Fibroblast of peridontal ligament (primary cell): ENCODE measurements at regions not wholly inside any gene's neighbourhood (a gene's known extent, or its start where the extent isn't known, plus 50 kb on each side); places are given as distances from the start of the nearest gene placed in this dataset.
"Not testable (repeated sequence)": the region's sequence is repeated elsewhere in the genome, so short reads cannot be mapped to it uniquely, and the experiment has no call there.

Experiments
- DNase-seq: peaks from one replicate; pipeline ENCODE4 v3.0.0-alpha.2; 2010; ENCODE audit errors: extremely low read depth

DNA sequence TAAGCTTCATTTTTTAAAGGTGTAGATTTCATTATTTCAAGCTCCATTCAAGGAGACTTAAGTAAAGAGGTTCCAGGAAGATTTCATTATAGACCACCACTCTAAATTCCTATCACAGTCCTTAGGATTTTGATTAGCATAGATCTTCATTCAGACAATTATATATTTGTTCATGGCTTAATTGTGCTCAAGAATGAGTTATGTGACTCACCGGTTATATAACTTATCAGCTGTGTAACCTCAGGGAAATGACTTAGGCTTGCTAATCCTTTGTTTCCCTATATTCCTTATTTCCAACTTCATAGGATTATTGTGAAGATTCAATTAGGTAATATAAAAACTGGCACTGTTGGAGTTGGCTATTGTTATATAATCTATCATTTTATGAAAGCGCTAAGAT is 632.8 kb upstream of the SPRY2 start:
- DNase-seq = no peak

DNA sequence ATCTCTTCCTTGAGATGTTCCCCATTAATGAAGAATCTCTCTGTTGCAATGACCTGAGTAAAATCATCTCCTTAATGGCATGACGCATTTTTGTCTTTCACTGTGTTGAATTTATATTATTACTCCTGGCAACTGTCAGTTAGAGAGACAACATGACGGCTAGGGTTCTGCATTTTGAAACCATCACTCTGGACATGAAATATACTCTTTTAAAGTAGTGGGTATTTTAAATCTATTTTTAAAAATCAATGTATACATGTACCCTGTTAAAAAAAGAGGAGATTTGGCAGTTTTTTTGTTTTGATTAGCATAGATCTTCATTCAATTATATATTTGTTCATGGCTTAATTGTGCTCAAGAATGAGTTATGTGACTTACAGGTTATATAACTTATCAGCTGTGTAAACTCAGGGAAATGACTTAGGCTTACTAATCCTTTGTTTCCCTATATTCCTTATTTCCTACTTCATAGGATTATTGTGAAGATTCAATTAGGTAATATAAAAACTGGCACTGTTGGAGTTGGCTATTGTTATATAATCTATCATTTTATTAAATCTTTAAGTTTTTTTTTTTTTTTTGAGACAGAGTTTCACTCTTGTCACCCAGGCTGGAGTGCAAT is 632.0 kb upstream of the SPRY2 start:
- no peak for DNase-seq

DNA sequence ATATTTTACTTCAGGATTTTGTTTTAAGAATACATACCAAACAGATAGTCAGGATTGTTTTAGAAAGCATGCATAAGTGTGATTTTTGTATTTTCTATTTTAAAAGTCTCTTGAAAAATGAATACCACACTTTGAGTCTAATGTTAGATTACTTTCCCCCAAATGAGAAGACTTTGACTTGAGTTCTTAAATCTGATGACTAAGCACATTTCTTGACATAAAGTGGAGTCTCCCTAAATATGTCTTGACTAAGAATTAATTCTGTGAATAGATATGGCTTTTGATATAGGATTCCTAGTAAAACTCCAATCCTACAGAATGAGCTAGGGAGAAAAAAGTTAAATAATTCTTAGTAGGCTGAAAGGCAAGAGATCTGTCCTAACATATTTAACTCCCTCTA is 624.2 kb upstream of the SPRY2 start:
- no peak for DNase-seq

DNA sequence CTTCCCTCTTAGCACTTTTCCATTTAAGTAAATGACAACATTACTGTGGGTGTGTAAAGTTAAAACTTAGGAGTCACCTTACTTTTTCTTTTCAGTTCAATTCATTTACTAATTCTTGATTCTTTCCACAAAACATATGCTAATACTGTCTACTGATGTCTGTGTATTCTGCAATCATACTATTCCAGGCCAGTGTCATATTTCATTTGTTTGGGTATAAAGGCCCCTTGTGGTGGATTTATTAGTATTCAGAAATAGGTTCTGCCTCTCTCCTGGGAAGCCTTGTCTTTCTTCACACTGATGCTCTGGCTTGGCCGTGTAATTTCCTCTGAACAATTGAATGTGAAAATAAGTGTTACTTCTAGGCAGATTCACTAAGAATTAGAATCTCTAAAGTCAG is 621.9 kb upstream of the SPRY2 start:
- DNase-seq = no peak

DNA sequence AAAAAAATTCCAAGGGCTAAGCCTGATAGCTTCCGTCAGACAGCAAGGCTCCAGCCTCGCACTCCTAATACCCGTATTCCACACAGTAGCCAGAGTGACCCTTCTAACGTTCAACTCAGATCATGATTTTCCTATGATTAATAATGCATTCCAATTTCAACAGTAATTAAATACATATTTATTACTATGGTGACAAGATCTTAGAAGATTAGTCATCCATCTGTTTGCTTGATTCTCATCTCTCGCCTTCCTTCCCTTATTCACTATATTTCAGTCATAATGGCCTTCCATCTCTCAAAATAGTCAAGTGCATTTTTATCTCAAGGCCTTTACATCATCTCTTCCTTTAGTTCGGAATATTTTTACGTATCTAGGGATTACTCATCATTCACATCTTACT is 621.2 kb upstream of the SPRY2 start:
- no peak for DNase-seq

DNA sequence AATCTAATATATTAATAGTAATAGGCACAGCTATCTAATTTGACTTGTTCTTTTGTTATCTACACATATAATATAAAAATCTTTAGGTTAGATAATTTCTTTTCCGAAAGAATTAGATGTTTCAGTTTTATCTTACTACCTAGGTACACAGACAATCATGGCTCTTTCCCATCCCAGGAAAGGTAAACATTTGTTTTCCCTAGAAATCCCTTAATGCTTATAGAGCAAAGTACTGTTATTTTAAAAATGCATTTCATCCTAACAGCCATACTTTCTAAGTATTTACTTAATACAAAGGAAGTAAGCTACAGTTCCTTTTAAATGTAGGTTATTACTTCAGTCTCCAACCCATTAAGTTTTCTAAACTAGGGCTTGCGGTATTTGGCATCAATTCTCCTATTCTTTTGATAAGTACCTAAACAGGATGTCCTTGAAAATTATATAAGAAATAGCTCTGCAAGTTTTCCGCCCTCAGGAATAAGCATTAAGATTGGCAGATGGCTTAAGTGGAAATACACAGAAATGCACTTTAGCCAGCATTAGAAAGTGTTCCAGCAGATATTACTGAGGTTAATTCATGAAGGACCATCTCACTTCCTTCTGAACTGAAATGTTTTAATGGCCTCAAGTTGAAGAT is 616.2 kb upstream of the SPRY2 start:
- DNase-seq = no peak

DNA sequence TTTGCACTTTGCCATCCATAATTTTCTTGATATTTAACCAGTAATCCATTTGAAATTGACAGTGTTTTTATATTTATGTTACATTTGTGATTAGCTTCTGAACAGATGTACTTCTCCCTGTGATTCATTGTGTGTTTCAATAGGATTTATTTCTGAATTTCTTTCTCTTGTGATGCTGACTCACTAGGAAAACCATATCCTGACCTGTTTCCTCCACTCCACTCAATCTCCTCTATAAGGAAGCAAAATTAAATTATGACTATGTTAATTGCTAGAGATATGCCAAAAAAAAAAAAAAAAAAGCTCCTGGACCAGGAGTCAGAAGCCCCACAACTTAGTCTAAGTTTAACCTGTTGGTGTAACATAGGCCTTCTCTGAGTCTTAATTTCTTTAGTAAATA is 614.6 kb upstream of the SPRY2 start:
- DNase-seq = no peak

DNA sequence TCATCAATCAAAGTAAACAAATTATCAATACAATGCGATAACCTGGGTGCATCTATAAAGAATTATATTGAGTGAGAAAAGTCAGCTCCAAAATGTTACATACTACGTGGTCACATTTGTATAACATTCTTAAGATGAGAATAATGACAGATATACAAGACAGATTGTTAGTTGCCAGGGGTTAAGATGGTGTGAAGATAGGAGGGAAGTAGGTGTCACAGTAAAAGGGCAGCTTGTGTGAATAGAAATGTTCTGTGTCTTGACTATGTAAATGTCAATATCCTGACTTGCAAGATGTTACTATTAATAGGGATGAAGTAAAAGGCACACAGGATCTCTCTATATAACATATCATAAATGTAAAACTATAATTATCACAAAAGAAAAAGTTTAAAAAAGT is 611.2 kb upstream of the SPRY2 start:
- no peak for DNase-seq

DNA sequence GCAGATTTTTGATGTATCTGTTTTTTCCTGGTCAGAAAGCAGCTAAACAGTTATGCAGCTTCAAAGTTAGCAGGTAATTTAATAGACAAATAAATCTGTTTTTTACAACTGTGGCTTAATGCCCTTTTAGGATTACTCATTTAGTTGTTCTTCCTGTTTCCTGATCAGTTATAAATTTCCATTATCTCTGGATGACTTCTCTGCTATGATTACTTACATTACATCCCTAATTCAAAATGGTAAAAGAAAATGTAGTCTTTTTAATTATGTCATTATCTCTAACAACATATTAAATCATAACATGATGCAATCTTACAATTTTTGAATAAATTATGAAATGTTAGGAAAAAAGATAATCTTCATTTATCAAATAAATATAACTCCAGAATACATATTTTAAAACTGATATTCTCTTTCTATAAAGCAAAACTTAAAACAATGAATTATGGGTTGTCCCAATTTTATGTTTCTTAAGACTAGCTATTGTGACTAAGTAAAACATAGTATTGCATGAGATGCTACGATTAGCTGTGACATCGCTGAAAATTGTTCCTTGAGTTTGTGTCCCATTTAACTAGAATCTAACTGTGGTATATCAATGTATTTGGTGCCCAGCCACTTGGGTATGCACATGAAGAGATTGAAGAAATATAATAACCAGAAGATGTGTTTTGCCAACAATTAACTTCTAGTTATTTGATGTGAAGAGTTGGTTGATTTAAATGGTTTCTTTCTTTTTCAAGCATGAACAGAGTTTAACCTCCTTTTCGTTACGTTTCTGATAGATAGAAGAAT is 605.3 kb upstream of the SPRY2 start:
- no peak for DNase-seq

DNA sequence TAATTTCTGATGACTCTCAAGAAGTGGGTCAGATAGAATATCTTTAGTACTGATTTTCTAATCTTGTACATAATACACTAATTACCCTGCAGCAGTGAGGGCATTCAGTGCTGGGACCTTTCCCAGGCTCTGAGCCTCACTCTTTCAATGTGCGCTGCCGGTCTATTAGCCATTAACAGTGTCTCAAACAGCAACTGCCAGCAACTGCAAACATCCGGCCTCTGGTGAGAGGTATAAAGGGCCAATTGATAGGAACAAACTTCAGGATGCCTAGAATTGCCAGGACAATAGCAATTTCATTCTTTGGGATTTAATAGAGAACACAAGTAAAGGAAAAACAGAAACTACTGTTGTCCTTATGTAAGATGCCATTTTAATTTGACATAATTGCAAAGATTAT is 604.4 kb upstream of the SPRY2 start:
- no peak for DNase-seq

DNA sequence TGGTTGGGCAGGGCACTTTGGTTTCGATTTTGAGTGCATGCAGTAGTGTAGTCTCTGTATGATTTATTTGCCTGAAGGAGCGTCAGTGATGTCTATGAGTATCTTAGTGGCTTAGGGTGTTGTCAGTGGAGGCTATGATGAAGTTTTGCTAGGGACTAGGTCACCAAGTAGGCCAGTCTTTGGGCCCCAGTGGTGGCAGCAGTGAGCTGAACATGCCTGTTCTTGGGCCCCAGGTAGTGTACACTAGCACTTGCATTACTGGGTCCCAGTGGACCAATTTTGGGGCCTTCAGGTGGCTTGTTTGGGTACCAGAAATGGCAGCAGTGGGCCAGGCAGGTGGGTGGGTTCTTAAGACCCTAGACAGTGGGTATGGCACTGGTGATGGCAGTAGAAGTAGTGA is 598.7 kb upstream of the SPRY2 start:
- DNase-seq = no peak

DNA sequence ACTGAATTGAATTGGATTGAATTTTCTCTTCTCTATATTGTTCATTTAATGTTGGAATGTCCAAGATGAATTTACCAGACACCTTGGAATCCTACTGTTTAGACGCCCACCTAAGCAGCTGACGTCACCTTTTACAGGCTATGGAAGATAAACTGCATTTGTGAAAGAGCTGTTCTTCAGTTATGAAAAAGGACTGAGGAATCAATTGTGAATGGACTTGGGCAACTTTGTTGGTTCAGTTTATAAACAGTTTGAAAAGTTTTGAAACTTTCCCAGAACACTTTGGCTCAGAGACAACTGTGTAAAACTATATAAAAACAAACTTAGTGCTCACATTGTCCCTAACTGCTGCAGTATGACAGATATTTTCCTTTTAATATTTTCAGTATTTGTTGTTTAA is 590.8 kb upstream of the SPRY2 start:
- DNase-seq = peak; percentile 24

DNA sequence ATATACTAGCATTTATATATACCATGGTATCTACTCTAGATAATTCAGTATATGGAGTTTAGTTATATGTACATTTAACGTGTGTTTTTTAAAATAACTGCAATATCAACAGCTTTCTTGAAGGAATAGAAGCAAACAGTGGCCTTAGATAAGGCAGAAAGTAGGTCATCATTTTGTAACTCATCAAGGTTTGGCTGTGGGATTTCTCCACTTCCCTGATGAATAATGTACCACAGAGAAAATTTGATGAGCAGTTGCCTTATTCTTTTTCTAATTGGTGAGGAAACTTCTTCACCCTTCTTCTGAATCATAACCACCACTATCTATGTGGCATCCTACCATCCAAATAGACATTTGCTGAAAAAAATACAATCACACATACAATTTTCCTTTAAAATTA is 590.2 kb upstream of the SPRY2 start:
- DNase-seq = no peak

DNA sequence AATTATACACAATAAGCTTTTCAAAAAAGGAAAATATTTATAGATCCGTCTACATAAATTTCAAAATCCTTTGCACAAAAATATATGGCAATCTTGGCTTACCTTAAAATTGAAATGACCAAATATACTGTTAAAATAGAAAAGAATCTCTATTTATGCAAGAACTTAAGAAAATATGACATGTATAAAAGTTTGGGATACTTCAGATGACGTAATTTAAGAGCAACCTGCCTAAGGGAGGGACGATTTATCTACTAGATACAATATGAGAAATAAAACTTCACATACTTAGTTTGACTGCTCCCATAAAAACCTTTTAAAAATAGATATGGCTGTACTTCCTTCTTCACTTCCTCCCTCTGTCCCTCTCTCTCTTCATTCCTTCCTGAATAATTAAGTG is 587.3 kb upstream of the SPRY2 start:
- no peak for DNase-seq

DNA sequence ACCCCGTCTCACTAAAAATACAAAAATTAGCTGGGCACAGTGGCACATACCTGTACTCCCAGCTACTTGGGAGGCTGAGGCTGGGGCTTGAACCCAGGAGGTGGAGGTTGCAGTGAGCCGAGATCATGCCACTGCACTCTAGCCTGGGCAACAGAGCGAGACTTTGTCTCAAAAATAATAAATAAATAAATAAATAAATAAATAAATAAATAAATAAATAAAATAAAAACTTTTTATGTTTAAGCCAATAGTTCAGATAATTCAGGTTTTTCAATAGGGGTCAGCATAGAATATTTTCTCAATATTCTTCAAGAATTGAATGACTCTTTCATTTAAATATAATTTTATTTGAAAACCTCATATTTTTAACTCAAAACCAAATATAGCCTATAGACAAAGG is 585.1 kb upstream of the SPRY2 start:
- not testable (repeated sequence) for DNase-seq

DNA sequence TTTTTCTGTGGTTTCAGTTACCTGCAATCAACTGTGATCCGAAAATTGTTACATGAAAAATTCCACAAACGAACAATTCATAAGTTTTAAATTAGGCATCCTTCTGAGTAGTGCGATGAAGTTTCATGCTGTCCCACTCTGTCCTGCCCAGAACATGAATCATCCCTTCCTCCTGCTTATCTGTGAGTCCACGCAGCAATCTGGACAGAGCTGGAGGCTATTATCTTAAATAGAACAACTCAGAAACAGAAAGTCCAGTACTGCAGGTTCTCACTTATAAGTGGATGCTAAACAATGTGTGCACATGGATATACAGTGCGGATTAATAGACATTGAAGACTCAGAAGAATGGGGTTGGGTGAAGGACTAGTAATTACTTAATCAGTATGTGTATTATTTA is 583.7 kb upstream of the SPRY2 start:
- peak; percentile 12 for DNase-seq

DNA sequence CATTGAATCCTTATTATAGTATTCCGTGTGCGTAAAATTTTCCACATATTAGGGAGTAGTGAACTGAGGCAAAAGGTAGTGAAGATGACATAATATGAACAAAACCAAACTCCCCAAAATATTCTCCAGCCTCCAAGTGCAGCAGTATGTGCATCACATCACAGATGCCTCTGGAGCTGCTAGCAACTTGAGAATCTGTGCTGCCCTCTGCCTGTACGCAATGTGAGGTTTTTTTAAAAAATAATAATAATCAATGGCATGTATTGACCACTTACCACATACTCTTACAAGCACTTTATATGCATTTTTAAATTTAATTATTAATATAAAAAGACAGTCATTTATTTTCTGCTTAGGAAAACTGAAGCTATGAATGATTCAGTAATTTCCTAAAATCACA is 583.0 kb upstream of the SPRY2 start:
- no peak for DNase-seq

DNA sequence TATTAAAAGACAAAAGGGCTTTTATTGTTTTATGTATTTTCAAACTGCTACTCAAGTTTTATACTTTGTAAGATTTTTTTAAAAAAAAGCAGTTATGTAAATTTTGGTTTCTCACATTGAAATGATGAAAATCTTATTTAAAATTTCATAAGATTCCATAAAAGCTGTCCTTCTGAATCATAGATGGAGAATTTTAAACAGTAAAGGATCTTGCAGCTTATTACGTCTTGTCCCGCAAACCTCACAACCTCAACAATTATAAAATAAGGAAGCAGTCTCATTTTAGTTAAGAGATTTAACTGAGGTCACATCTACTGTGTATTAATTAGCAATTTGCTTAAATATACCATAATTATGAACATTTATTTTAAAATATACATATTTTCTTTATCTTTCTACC is 581.0 kb upstream of the SPRY2 start:
- peak; percentile 28 for DNase-seq

DNA sequence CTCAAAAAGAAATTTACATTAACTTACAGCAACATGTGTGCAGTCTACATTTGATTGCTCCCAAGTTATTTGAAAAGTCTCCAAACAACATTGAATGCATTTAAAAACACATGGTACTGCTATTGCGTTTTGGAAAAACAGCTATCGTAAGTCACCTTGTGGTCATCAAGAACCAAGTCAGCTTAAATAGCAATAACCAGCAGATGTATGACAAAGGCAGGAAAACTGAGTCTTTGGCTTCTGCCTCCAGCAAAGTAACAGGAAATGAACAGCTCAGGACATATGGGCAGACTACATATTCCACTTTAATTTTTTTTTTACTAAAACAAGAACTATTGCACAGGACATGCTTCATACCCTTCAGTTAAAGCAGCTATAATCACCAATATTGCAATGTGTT is 580.6 kb upstream of the SPRY2 start:
- peak; percentile 12 for DNase-seq

DNA sequence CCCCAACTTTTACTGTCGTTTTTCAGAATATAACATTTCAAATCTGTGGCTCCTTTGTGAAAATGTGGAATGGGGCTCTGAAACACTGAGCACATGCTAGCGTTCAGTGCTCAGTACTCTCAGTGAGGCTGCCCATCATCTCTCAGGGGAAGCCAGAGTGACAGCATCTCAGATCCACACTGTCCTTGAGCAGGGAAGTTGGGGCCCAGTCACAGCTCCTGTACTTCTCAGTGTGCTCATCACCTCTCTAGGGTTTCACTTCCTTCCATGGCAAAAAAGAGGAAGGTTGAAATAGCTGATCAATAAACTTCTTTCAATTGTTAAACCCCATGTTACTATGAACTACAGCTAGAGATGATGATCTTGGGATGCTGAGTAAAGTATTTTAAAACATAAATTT is 565.9 kb upstream of the SPRY2 start:
- no peak for DNase-seq

DNA sequence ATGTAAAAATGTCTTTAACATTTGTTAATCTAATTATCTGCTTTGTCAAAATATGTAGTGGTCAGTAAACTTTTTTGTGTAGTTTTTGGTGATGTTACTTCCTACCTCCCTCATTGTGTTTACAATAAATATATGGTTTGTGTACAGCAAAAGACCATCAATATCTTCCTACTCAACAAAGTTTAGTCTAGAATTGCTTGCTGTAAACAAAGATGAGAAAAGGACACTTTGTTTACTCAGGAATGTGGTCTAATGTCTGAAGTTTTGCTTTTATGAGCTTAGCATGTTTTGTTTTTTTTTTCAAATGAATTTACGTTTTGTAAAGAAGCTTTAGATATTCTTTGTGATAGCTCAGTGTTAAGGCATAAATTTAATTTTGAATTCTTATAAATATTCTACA is 563.5 kb upstream of the SPRY2 start:
- DNase-seq = no peak

DNA sequence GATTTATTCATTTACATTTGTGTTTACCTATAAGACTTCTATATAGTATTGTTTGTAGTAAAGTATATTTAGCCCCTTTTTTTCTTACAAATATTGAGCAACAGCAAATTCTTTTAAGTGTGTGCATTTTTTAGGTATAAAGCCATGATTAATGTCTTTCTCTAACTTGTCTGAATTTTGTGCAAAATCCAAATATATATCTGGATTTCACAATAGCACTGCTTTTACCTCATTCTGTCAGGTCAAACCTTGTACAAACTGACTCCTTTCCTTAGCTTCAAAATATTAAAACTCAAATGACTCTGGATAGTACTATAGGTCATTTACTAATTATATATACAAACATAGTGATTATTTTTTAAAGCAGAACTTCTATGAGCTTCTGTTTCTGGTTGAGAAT is 563.0 kb upstream of the SPRY2 start:
- no peak for DNase-seq

DNA sequence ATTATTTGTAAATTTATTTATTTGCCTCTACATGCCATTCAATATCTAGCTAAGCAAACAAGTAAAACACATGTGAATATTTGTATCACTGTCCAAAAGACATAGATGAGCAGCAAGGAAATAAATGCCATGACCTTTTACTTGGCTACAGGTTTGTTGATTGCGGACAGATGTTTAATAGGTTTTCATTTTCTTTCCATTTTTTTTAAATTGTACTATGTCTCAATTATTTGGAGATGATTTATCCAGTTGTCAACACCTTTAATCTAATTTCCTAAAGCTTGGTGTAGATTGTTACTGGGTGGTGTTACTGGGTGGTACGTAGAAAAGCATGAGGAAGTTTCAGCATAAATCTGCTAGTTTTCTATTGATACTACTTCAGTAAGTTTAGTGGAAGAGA is 560.6 kb upstream of the SPRY2 start:
- DNase-seq = no peak
